Esophagus muscularis mucosa (tissue), 4 donors: ENCODE measurements at regions not wholly inside any gene's neighbourhood (a gene's known extent, or its start where the extent isn't known, plus 50 kb on each side); places are given as distances from the start of the nearest gene placed in this dataset.

ENCODE experiments used
- CTCF ChIP-seq, 3 experiments: fragments of 200-600 bp in 2 of 3; fragments of 450-650 bp in 1 of 3; sonication (generic) in 2 of 3; IDR thresholded peaks; one replicate each; pipeline ENCODE4 v1.5.1; 2017 to 2019; ENCODE audit warnings: antibody characterized with exemption in 3 of 3, mild to moderate bottlenecking in 2 of 3, moderate library complexity in 1 of 3
- EP300 ChIP-seq: sonication (generic); formaldehyde crosslinking; IDR thresholded peaks from one replicate; pipeline ENCODE4 v1.6.1; 2017; ENCODE audit warnings: antibody characterized with exemption
- POLR2A ChIP-seq: fragments of 450-650 bp; IDR thresholded peaks from one replicate; pipeline ENCODE4 v1.6.1; 2017; ENCODE audit warnings: antibody characterized with exemption, moderate library complexity, mild to moderate bottlenecking, low read depth
- POLR2AphosphoS5 ChIP-seq, 2 donors: sonication (generic); formaldehyde crosslinking; IDR thresholded peaks; one replicate each; pipeline ENCODE4 v1.6.1; 2017; ENCODE audit warnings: antibody characterized with exemption in 2 of 2

GRCh38 chr9:587527-587926 lies 254.0 kb upstream of the DMRT1 start:
- no peak for TF ChIP-seq POLR2A
- no peak for TF ChIP-seq CTCF (IDR thresholded peaks at IDR 0.05)
- TF ChIP-seq POLR2AphosphoS5 (IDR thresholded peaks at IDR 0.05): no peak
- no peak for TF ChIP-seq EP300
